Pancreas (tissue), 10 donors: ENCODE measurements at regions not wholly inside any gene's neighbourhood (a gene's known extent, or its start where the extent isn't known, plus 50 kb on each side); places are given as distances from the start of the nearest gene placed in this dataset.

ENCODE experiments used
- ATAC-seq, 4 donors: fragments of 200-7000 bp; cut with Tn5 transposase; one replicate each; pipeline versions ENCODE4 v1.8.0 to v1.9.1; 2020; ENCODE audit warnings: mild to moderate bottlenecking in 4 of 4, moderate library complexity in 4 of 4
- DNase-seq, 6 donors: peaks; one replicate each; pipeline ENCODE4 v3.0.0-alpha.2; 2020
- FAIRE-seq: peaks from 2 replicates; lab custom pipeline; 2012; peaks lifted over from hg19 to GRCh38; lab: Jason Lieb, UNC
- H3K27ac ChIP-seq, 4 donors: fragments of 200-600 bp; sonication (generic); 1 replicate in 3 of 4; 2 replicates in 1 of 4; pipeline versions ENCODE4 v1.5.0 to v1.8.0; 2020
- H3K27me3 ChIP-seq, 4 donors: fragments of 200-600 bp; one replicate each; pipeline ENCODE4 v1.8.0; 2021
- H3K36me3 ChIP-seq, 3 donors: fragments of 200-600 bp; sonication (generic) in 1 of 3; one replicate each; pipeline versions ENCODE4 v1.5.0 to v1.8.0; 2020 to 2021
- H3K4me1 ChIP-seq, 3 donors: fragments of 200-600 bp; one replicate each; pipeline ENCODE4 v1.8.0; 2021
- H3K4me3 ChIP-seq, 4 donors: fragments of 200-600 bp; sonication (generic) in 2 of 4; one replicate each; pipeline versions ENCODE4 v1.5.0 to v1.8.0; 2020 to 2021
- H3K9me3 ChIP-seq, 4 donors: fragments of 200-600 bp; one replicate each; pipeline ENCODE4 v1.8.0; 2021
- WGBS, 2 donors: extraction: QIAGEN DNeasy Blood & Tissue Kit; methylation state at CpG; one replicate each; pipeline ENCODE4 v1.1.7; 2013; 5-methylcytosine and 5-hydroxymethylcytosine counted together
- intact Hi-C, 3 donors: fragments of 100-400 bp; cut with DNase I; formaldehyde crosslinking; loops; one replicate each; pipeline versions ENCODE4 v1.11.1 to v1.14.2; 2022
- TF ChIP-seq, protein P1 (sequence below), 4 donors: fragments of 200-600 bp; sonication (generic) in 3 of 4; IDR thresholded peaks; one replicate each; pipeline versions ENCODE4 v1.5.0 to v1.8.0; 2021; ENCODE audit warnings: antibody characterized with exemption in 4 of 4
- donor health status: healthy with polysubstance abuse.
- donor health status: DM: no; HTN: no; CAD: no; lungs with moderate emphysema.
- donor health status: DM: no; HTN: no; CAD: no.
- donor health status: control.
- donor health status: control.
- donor health status: Bipolar disorder and iron deficiency.
- donor health status: DM: yes; HTN: yes; CAD: no.
- donor health status: DM: no; HTN: no; CAD: no.
- donor health status: DM: no; HTN: no; CAD: no.
- donor health status: DM: yes; HTN: yes; CAD: no.

GRCh38 chr5:81851481-81852178 lies 100.7 kb upstream of the SSBP2 start:
- peak; percentile 93 to 98 (median 96) for ATAC-seq
- H3K27ac ChIP-seq: peak overlapping the region; percentile 85 to 97 (median 93)
- 0% methylated on average over 27 to 31 of the region's 31 CpGs for WGBS, 2 donors
- no peaks in the 10 kb centered on the region for H3K9me3 ChIP-seq
- no peaks in the 10 kb centered on the region for H3K27me3 ChIP-seq
- TF ChIP-seq, protein P1, sequence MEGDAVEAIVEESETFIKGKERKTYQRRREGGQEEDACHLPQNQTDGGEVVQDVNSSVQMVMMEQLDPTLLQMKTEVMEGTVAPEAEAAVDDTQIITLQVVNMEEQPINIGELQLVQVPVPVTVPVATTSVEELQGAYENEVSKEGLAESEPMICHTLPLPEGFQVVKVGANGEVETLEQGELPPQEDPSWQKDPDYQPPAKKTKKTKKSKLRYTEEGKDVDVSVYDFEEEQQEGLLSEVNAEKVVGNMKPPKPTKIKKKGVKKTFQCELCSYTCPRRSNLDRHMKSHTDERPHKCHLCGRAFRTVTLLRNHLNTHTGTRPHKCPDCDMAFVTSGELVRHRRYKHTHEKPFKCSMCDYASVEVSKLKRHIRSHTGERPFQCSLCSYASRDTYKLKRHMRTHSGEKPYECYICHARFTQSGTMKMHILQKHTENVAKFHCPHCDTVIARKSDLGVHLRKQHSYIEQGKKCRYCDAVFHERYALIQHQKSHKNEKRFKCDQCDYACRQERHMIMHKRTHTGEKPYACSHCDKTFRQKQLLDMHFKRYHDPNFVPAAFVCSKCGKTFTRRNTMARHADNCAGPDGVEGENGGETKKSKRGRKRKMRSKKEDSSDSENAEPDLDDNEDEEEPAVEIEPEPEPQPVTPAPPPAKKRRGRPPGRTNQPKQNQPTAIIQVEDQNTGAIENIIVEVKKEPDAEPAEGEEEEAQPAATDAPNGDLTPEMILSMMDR (IDR thresholded peaks at IDR 0.05): no peak
- peaks cover 13 to 41% (median 19%) of the 10 kb centered on the region in 3 donors for H3K4me1 ChIP-seq
- peak; percentile 94 to 98 (median 96) for DNase-seq
- no peaks in the 10 kb centered on the region for H3K36me3 ChIP-seq
- H3K4me3 ChIP-seq: peak overlapping the region in 3 of 4 donors; percentile 23 to 46 (median 43)
- FAIRE-seq: no peak
- intact Hi-C loops: loop anchor here in 2 of 3 donors (2.0 to 10.0 kb wide), 5 partner anchors 63 to 337 kb away; partner anchors contain the start of gene SSBP2 (in 1 of the 2)

GRCh38 chr5:81850501-81851357 lies 99.8 kb upstream of the SSBP2 start:
- Histone ChIP-seq H3K9me3 (no peaks in the 10 kb centered on the region), H3K4me3 (peak overlapping the region in 1 of 4 donors; percentile 46), H3K36me3 (no peaks in the 10 kb centered on the region), H3K4me1 (peaks cover 13 to 41% (median 19%) of the 10 kb centered on the region in 3 donors), H3K27me3 (no peaks in the 10 kb centered on the region), H3K27ac (peak overlapping the region; percentile 85 to 97 (median 93))
- ATAC-seq (peak in 2 of 4 donors; percentile 1), FAIRE-seq (no peak), DNase-seq (no peak)
- intact Hi-C loops: loop anchor here in 2 of 3 donors (2.0 to 10.0 kb wide), 5 partner anchors 62 to 336 kb away; partner anchors contain the start of gene SSBP2 (in 1 of the 2)
- WGBS, 2 donors: 70 to 71% methylated on average over 6 of the region's 6 CpGs
- TF ChIP-seq, protein P1 (IDR thresholded peaks at IDR 0.05): no peak

- Histone ChIP-seq H3K4me3 (no peak overlapping the region), H3K4me1 (peaks cover 13 to 36% (median 19%) of the 10 kb centered on the region in 3 donors), H3K27ac (peak overlapping the region in 2 of 4 donors; percentile 93 to 97), H3K27me3 (no peaks in the 10 kb centered on the region), H3K36me3 (no peaks in the 10 kb centered on the region), H3K9me3 (no peaks in the 10 kb centered on the region)
- no peak for DNase-seq
- TF ChIP-seq, protein P1 (IDR thresholded peaks at IDR 0.05): no peak
- FAIRE-seq: no peak
- no peak for ATAC-seq
- 82% methylated on average over 4 of the region's 4 CpGs for WGBS, 2 donors
- intact Hi-C loops: loop anchor here in 2 of 3 donors (2.0 to 10.0 kb wide), 5 partner anchors 61 to 335 kb away; partner anchors contain the start of gene SSBP2 (in 1 of the 2)
These were observed 99.0 kb upstream of the SSBP2 start for GRCh38 chr5:81849770-81850367.

- no peaks in the 10 kb centered on the region for H3K36me3 ChIP-seq
- H3K27ac ChIP-seq: no peak overlapping the region
- DNase-seq (peak in 2 of 6 donors; percentile 41 to 43), FAIRE-seq (no peak), ATAC-seq (peak in 1 of 4 donors; percentile 20)
- no peaks in the 10 kb centered on the region for H3K27me3 ChIP-seq
- TF ChIP-seq, protein P1 (IDR thresholded peaks at IDR 0.05): no peak
- intact Hi-C loops: loop anchor here in 1 of 3 donors (2.0 kb wide), 1 partner anchor 60 kb away; no protein-coding TSS in a partner anchor
- H3K9me3 ChIP-seq: no peaks in the 10 kb centered on the region
- H3K4me3 ChIP-seq: peak overlapping the region in 2 of 4 donors; percentile 12 to 17
- 5 to 15% methylated on average over 1 of the region's 1 CpG for WGBS, 2 donors
- peaks cover 13 to 38% (median 21%) of the 10 kb centered on the region in 3 donors for H3K4me1 ChIP-seq
These were observed 97.5 kb upstream of the SSBP2 start for GRCh38 chr5:81848362-81848880.
